Left forelimb (tissue), 1 donor: ENCODE measurements at regions not wholly inside any gene's neighbourhood (a gene's known extent, or its start where the extent isn't known, plus 50 kb on each side); places are given as distances from the start of the nearest gene placed in this dataset.

ENCODE experiments used
- DNase-seq: peaks from one replicate; pipeline ENCODE4 v3.0.0-alpha.2; 2018; ENCODE audit warnings: low spot score

GRCh38 chr3:44021651-44022594 is 219.8 kb upstream of the TOPAZ1 start:
- no peak for DNase-seq

DNA sequence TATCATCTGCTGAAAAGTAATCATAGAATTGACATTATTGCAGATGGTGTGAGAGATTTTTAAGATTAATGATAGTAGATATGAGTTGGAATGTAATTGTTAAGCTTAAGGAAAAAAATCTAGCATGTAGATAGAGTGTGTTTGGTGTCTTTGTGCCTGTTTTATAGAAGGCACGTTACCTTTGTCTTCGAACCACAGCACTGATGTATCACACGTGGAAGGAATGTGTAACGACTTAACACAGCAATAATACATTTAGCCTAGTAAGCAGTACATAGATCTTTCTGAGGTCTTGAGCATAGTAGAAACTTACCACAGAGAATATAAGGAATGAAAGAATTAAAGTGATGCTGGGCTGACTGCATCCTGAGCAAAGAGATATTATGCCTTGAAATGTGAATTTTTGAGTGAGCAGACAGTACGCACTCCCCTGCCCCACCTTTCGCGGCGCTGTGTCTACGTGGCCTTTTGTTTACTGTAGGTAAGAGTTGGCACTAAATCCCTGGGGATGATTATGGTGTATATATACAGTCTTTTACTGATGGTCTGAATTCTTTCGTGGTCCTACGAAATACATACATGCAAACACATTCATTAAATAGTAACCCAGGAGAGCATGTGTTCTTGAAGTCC is 217.6 kb upstream of the TOPAZ1 start:
- DNase-seq, result no peak

GRCh38 chr3:44026220-44026865 is 215.3 kb upstream of the TOPAZ1 start:
- no peak for DNase-seq

GRCh38 chr3:44029100-44029499 is 212.6 kb upstream of the TOPAZ1 start:
- DNase-seq, result no peak

DNA sequence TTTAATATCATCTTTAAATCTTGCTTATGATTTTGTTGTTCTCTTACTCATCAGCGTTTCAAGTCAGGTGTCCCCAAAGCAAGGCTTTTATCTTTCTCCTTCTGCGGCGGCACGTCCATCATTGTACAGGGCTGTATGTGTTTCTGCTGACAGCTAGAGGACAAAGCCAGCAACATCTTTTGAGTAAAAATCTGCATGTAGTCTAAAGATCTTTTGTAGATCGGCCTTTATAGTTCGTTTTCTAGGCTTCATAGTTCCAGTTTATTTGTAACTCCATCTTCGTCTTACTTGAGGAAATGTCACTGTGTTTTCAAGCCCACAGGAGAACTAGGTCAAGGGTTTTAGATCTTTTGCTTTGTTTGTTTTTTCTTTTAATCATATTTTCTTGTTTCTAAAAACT is 211.4 kb upstream of the TOPAZ1 start:
- no peak for DNase-seq

DNA sequence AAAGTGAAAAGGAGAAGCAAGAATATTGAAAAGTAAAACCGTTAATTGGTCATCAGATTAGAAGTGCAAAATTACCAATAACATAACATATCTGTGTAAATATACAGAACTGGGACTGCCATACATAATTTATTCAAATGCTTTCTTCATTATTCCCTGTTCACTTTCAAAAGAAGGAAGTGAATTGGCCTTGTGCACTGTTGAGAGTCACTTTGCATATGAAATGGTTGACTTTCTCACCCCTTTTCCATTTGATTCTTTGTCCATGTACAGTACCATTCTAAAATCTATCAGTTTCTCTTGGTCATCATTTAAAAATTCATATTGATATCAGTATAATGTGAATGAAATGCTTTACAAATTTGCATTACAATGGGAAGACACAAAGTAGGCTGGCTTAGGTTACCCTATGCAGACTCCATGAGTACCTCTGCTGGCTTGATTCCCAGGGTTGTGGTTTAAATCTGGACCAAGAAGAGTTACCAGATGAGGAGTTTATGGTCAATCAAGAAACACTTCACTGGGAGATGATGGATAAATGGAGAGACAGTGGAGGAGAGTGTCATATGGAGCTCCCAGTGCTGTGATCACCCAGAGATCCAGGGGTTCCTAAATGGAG is 210.9 kb upstream of the TOPAZ1 start:
- DNase-seq, result no peak

DNA sequence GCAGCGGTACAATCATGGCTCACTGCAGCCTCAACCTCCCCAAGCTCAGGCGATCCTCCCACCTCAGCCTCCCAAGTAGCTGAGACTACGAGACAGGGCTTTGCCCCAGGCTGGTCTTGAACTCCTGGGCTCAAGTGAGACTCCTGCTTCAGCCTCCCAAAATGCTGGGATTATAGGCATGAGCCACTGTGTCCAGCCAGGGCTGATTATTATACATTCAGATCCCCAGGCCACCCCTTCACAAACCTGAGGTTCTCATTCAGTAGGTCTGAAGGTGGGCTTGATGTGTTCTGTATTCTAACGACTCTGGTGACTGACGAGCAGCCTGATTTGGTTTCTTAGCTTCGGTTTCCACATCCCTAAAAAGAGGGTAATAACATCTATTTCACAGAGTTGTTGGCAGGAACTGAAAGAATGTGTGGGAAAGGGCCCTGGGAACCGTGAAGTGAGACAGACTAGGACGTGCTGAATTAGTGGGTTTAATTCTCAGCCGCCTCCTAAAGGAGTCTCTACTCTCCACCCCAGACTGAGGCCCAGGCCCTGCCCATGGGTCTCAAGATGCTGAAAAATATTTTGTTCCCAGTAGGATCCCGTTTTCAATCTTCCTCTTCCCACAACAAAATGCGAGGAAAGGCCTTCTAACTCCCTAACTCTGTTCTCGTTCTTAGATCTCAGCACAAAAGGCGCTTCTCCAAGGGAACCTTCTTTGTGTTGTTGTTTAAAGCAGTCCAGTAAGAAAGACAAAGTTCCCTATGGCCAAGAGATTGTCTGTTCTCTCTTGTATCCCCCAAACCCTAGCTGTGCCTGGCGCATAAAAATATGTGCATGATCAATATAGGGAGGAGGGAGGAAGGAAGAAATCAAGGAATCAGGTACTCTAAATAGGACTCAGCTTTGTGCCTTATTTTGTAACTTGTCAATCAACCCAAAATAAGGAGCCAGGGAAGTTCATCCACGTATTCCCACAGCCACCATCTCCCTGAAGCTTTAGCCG is 210.0 kb upstream of the TOPAZ1 start:
- no peak for DNase-seq

DNA sequence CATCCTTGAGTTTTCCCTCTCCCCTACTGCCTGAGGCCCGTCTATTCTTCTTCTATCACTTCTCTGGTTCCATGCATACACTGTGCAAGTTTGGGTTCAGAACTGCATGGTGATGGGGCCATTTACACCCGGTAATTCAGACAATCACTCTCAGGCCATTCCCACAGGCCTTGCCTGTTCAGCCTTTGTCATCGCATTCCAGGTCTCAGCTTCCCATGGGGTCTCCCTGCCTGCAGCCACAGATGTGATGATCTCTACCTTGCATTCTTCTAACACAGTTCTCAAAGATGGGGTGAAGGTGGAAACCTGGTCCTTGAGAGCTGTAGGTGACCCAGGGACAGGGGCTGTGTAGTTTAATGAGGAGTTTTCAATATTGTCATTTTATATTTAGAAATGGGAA is 209.2 kb upstream of the TOPAZ1 start:
- DNase-seq, result no peak

DNA sequence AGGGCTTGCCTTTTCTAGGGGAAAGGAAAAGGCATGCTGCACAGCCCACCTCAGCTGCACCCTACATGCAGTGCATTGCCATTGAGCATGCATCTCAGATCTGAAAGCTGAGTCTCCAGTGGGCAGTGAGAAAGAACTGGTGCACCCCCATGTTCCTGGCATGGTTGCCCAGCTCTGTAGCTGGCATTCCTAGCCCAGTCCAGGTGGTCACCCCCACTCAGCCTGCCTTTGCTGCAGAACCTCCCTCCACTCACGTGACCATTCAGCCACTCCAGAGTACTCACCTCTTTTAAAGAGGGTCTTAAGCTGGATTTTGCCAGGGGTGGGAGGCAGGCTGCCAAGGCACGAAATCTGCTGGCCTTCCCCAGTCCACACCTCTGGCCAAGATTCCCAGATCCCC is 208.6 kb upstream of the TOPAZ1 start:
- DNase-seq, result no peak

DNA sequence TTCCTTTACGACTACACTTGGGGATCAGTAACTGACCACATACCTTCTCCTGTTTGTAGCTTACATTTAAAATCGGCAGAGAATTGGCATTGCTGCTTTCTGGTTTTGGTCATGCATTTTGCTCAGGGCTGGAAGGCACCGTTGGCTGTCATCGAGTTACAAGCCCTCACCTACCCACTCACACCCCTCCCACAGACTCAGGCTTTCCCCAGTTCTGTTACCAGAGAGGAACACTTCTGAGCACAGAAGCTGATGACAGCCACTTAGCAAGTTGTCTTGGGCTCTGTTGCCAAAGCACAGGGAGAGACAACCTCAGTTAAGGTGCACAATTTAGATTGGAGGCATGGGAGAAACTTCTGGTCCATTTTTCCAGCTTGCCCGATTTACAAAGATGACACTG is 204.8 kb upstream of the TOPAZ1 start:
- no peak for DNase-seq

DNA sequence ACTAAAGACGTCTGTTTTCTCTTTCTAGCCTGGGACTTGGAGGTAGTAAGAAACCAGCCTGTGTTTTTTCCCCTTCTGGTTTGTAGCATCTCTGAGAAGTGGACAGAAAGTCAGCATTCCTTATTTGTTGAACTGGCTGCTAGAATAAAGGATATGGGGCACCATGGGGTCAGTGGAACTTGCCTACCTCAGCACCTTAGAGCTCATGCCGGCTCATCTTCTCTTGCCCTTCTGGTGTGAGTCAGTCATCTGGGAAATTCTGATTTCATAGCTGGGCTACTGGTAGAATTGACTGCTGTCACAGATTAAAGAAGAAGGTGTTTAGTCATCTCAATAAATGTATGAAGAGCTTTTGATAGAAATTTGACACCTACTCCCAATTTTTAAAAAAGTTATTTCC is 202.7 kb upstream of the TOPAZ1 start:
- no peak for DNase-seq

DNA sequence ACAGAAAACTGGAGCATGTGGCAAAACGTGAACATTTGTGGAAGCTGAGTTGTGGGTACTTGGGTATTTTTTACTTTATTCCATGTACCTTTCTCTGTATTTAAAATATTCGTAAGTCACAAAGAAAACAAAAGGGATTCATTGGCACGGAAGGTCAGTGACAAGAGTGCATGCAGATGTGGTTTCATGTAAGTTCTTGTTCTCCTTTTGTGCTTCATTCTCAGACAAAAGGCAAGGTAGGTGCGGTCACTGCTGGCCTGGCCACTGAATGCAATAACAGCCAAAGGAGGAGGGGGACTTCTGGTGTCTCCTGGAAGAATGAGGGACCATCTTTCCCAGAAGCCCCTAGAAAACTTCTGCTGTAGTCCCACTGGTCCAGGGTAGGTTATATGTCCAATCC is 200.0 kb upstream of the TOPAZ1 start:
- DNase-seq, result no peak

GRCh38 chr3:44042772-44043171 is 198.9 kb upstream of the TOPAZ1 start:
- no peak for DNase-seq

DNA sequence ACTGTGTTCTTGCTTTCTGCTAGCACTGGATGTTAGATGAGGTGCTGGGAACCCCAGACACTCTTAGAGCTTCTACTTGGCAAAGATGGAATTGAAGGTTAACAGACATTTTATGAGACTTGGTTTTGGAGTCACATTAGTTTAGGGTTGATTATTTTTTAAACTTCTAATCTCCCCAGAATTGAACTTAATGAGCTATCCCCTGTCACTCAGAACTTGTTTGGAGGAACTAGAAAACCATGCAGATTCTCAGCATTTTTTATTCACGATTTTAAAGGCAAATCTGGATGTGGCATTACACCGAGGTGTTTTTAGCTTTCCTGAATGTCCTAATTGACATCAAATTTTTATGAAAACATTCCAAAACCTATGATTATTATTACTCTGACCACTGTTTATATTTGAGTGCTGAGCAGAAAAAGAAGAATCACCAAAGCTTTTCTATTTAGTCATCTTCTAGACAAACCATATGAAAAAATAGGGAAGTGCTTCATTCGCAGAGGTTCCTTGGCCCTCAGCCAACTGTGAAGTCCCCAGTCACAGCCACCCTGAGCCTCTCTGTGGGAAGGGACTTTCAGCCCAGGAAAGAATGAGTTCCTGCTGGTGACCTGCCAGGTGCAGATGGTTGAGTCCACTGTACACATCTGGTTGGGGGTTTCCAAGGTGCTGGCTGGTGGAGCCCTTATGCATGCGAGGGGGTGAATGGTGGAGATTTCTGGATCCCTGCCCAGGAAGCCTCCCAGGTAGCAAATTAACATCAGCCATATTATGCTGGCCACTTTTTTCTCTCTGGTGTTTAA is 196.0 kb upstream of the TOPAZ1 start:
- no peak for DNase-seq

DNA sequence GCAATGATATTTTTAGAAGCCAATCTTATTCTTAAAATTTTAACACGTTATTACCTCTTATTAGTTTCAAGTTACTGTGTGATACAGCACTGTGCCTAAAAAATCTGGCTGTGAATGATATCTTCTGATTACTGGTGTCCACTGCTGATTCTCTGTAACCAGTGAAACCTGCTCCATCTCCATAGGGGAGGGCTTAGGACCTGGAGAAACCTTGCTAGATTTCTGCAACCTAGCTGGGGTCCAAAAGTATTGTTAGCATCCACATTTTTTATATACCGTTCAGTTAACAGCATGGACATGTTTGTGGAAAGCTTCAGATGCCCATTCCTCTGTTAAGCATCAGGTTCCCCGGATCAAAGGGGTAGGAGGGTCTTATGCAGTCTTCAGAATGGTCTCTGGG is 193.9 kb upstream of the TOPAZ1 start:
- DNase-seq, result no peak

GRCh38 chr3:44048196-44048924 is 193.3 kb upstream of the TOPAZ1 start:
- no peak for DNase-seq

DNA sequence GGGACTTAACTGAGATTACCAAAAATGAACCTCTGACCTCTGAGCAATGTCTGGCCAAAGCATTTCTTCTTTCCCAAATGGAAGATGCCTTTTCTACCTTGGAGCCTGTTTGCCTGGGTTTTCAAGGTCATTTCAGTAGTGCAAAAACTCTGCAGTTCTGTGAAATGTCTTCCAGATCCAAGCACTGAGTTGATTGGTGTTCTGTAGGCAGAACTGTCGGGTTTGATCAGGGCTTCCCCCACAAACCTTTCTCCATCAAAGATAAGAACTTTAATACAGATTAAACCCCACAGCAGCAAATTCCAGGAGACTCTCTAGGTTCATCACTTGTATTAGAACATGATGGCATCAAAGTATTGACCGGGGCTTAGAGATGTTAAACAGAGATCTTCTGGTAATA is 192.7 kb upstream of the TOPAZ1 start:
- DNase-seq, result no peak

GRCh38 chr3:44050101-44050500 is 191.6 kb upstream of the TOPAZ1 start:
- DNase-seq, result no peak

DNA sequence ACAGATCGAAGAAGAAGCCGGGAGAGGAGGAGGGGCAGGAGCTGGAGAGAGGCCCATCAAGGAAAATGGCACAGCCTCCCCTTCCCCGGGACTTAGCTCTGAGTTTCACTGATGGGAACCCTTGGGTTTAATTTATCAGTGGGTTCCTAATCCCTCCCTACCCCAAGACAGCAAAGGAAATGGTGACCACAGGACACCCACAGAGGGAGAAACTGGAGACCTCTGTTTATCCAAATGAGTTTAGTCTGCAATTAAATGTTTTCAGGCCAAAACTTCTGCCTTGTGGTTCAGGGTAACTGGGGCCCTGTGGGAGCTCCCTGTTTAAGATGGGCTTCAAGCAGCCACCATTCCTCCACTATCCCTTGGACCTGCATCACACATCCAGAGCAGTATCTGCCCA is 190.8 kb upstream of the TOPAZ1 start:
- no peak for DNase-seq

DNA sequence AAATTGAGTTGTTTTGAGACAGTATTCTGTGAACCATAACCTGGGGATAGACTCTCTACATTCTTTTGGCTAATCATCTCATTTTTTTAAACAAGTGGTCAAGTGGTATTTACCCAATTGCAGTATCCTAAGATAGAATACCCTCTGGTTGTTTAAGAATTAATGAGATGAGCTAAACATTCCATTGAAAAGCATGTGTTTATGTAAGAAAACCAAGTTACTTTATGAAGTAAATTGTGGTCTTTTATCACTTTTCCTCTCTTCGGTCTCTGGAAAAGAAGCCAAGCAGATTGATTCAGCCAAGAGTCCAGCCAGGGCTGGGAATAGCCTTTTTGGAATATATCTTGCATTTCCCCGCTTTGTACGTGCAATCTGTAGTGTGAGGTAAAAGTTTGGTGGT is 185.7 kb upstream of the TOPAZ1 start:
- DNase-seq, result no peak
